K562 (cell line): ENCODE measurements at regions not wholly inside any gene's neighbourhood (a gene's known extent, or its start where the extent isn't known, plus 50 kb on each side); places are given as distances from the start of the nearest gene placed in this dataset.

ENCODE experiments used
- ATAC-seq: fragments of 200-7000 bp; cut with Tn5 transposase; 3 replicates; pipeline ENCODE4 v1.9.1; 2020; ENCODE audit warnings: moderate library complexity
- BruUV-seq: library from RNA; stranded (reverse); fragments of 400-500 nt; replicated peaks from 2 replicates; lab custom pipeline; 2021; lab: Mats Ljungman, UMichigan
- CTCF ChIA-PET: fragments of 300-600 bp; formaldehyde crosslinking; extraction: SDS; loops from one replicate; lab custom pipeline; 2021; ENCODE audit warnings: low intra/inter-chr PET ratio; lab: Yijun Ruan, JAX
- POLR2A ChIA-PET: fragments of 300-600, 350-650 bp; sonication (Branson Sonifier 250); formaldehyde crosslinking; extraction: SDS; loops from one replicate; lab custom pipeline; 2021; ENCODE audit warnings: antibody characterized with exemption, inconsistent platforms; lab: Yijun Ruan, JAX
- DNase-seq, 4 experiments: peaks; one replicate each; pipeline versions ENCODE4 v3.0.0 to v3.0.0-alpha.2; 2011 to 2018; ENCODE audit warnings: low spot score in 3 of 4, mixed read lengths in 3 of 4; ENCODE audit errors: extremely low read depth in 1 of 4
- FAIRE-seq: peaks from 2 replicates; lab custom pipeline; 2011; peaks lifted over from hg19 to GRCh38; lab: Jason Lieb, UNC
- H2AFZ ChIP-seq: 2 replicates; pipeline ENCODE4 v1.6.0; 2011; ENCODE audit warnings: low read depth, low read length, control low read depth, inconsistent platforms
- H3K27ac ChIP-seq: fragments of 200-600 bp; 3 replicates; pipeline ENCODE4 v1.8.0; 2011; ENCODE audit warnings: low read depth, mild to moderate bottlenecking, control low read depth, inconsistent platforms, low read length, moderate library complexity, mixed read lengths; ENCODE audit errors: extremely low read depth
- H3K27me3 ChIP-seq, 2 experiments: fragments of 300-600 bp in 1 of 2; 2 replicates in 1 of 2; 3 replicates in 1 of 2; pipeline versions ENCODE4 v1.6.0 to v1.8.0; 2011; ENCODE audit warnings: inconsistent platforms in 2 of 2, low read length in 2 of 2, mild to moderate bottlenecking in 1 of 2, mixed read lengths in 1 of 2, moderate library complexity in 1 of 2; ENCODE audit not compliant: control insufficient read depth in 2 of 2, insufficient read depth in 2 of 2
- H3K36me3 ChIP-seq: fragments of 300-600 bp; 3 replicates; pipeline ENCODE4 v1.8.0; 2011; ENCODE audit warnings: mild to moderate bottlenecking, low read length, inconsistent platforms; ENCODE audit not compliant: control insufficient read depth, insufficient read depth
- H3K4me1 ChIP-seq, 2 experiments: fragments of 200-600 bp in 1 of 2; replicated peaks in 1 of 2; 2 replicates in 1 of 2; 3 replicates in 1 of 2; pipeline versions ENCODE4 v1.5.1 to v1.8.0; 2011; ENCODE audit warnings: inconsistent platforms in 2 of 2, low read length in 2 of 2, mild to moderate bottlenecking in 1 of 2, mixed read lengths in 1 of 2, moderate library complexity in 1 of 2; ENCODE audit not compliant: control insufficient read depth in 2 of 2, insufficient read depth in 2 of 2
- H3K4me2 ChIP-seq: 2 replicates; pipeline ENCODE4 v1.6.1; 2011; ENCODE audit warnings: low read length, control low read depth, inconsistent platforms, mixed read lengths; ENCODE audit not compliant: insufficient read depth
- H3K4me3 ChIP-seq: fragments of 200-600 bp; sonication (generic), shearing (Covaris generic); 2 replicates; pipeline ENCODE4 v1.5.1; 2016; ENCODE audit warnings: control low read depth, inconsistent platforms
- H3K79me2 ChIP-seq: fragments of 200-600 bp; 3 replicates; pipeline ENCODE4 v1.8.0; 2011; ENCODE audit warnings: low read length, inconsistent platforms; ENCODE audit not compliant: control insufficient read depth, insufficient read depth
- H3K9ac ChIP-seq, 2 experiments: 2 replicates each; pipeline versions ENCODE4 v1.6.0 to v1.6.1; 2011; ENCODE audit warnings: low read depth in 2 of 2, low read length in 2 of 2, control low read depth in 1 of 2, inconsistent platforms in 1 of 2, mild to moderate bottlenecking in 1 of 2, mixed read lengths in 1 of 2; ENCODE audit not compliant: insufficient read depth in 1 of 2
- H3K9me1 ChIP-seq: one replicate; pipeline ENCODE4 v1.6.0; 2011; ENCODE audit warnings: inconsistent platforms, mild to moderate bottlenecking, low read length, moderate library complexity; ENCODE audit not compliant: control insufficient read depth, insufficient read depth
- H3K9me3 ChIP-seq: replicated peaks from 2 replicates; pipeline ENCODE4 v1.5.1; 2011; ENCODE audit warnings: low read depth, low read length, inconsistent platforms; ENCODE audit not compliant: control insufficient read depth, insufficient read depth
- H4K20me1 ChIP-seq: replicated peaks from 2 replicates; pipeline ENCODE4 v1.6.1; 2011; ENCODE audit warnings: low read length, inconsistent platforms, mixed read lengths; ENCODE audit not compliant: control insufficient read depth, insufficient read depth
- ARID1B ChIP-seq: fragments of 450-650 bp; IDR thresholded peaks from 2 replicates; pipeline ENCODE4 v1.6.1; 2016; ENCODE audit warnings: antibody characterized with exemption, mild to moderate bottlenecking, inconsistent platforms
- FUS ChIP-seq: fragments of 200-400 bp; formaldehyde crosslinking; optimal IDR thresholded peaks from 2 replicates; pipeline ENCODE3; 2017; ENCODE audit warnings: low read depth, low read length
- KAT7 ChIP-seq: sonication (generic); formaldehyde crosslinking; IDR thresholded peaks from 2 replicates; pipeline ENCODE4 v1.8.0; 2022; ENCODE audit warnings: missing genetic modification reagents, mild to moderate bottlenecking, borderline replicate concordance
- MEF2A ChIP-seq: IDR thresholded peaks from 2 replicates; pipeline ENCODE4 v1.6.1; 2011; ENCODE audit warnings: low read depth, mild to moderate bottlenecking, low read length, moderate library complexity; ENCODE audit not compliant: control insufficient read depth
- NCOR1 ChIP-seq: fragments of 450-650 bp; IDR thresholded peaks from 2 replicates; pipeline ENCODE4 v1.6.1; 2016; ENCODE audit warnings: mild to moderate bottlenecking, moderate library complexity
- NONO ChIP-seq, 2 experiments: fragments of 200-400 bp in 1 of 2; fragments of 450-650 bp in 1 of 2; formaldehyde crosslinking in 1 of 2; IDR thresholded peaks; 2 replicates each; pipeline ENCODE4 v1.6.1; 2017; ENCODE audit warnings: low read depth in 2 of 2, mild to moderate bottlenecking in 2 of 2, moderate library complexity in 2 of 2, low read length in 1 of 2
- PREB ChIP-seq: sonication (generic); formaldehyde crosslinking; IDR thresholded peaks from 2 replicates; pipeline ENCODE4 v1.8.1; 2023; ENCODE audit warnings: mild to moderate bottlenecking, missing genetic modification reagents
- SMAD1 ChIP-seq: fragments of 150-350 bp; IDR thresholded peaks from 2 replicates; pipeline ENCODE4 v1.6.1; 2014; ENCODE audit warnings: low read length, low read depth; ENCODE audit not compliant: partially characterized antibody
- SNIP1 ChIP-seq: fragments of 450-650 bp; IDR thresholded peaks from 2 replicates; pipeline ENCODE4 v1.7.1; 2017; ENCODE audit warnings: low read depth, mild to moderate bottlenecking
- ZBTB1 ChIP-seq: sonication (generic); formaldehyde crosslinking; IDR thresholded peaks from 2 replicates; pipeline ENCODE4 v1.8.1; 2023; ENCODE audit warnings: missing genetic modification reagents, low read depth, mild to moderate bottlenecking, borderline replicate concordance
- ZNF253 ChIP-seq: fragments of 250-450 bp; sonication (Bioruptor Pico); conservative IDR thresholded peaks from 2 replicates; pipeline ENCODE4 v1.6.1; 2021; ENCODE audit warnings: mild to moderate bottlenecking
- ZNF436 ChIP-seq: fragments of 250-450, 450-650 bp; sonication (Bioruptor Pico); formaldehyde crosslinking; IDR thresholded peaks from 2 replicates; pipeline ENCODE4 v1.7.0; 2020; ENCODE audit warnings: mild to moderate bottlenecking
- ZNF695 ChIP-seq: fragments of 450-650 bp; formaldehyde crosslinking; IDR thresholded peaks from 2 replicates; pipeline ENCODE4 v1.4.0; 2020; ENCODE audit warnings: mild to moderate bottlenecking, moderate library complexity
- ZSCAN32 ChIP-seq: fragments of 450-650 bp; formaldehyde crosslinking; IDR thresholded peaks from 2 replicates; pipeline ENCODE4 v1.4.0; 2020; ENCODE audit warnings: mild to moderate bottlenecking, moderate library complexity
- in situ Hi-C: fragments of 300-500 bp; cut with MboI; formaldehyde crosslinking; loops from 4 replicates; pipeline ENCODE4 v1.15.0; 2018; ENCODE audit warnings: inconsistent platforms, mixed read lengths
- intact Hi-C: fragments of 100-400 bp; cut with micrococcal nuclease; formaldehyde crosslinking; loops from 2 replicates; pipeline ENCODE4 v1.14.2; 2022
- TF ChIP-seq, protein P1 (sequence below): fragments of 200-800 bp; sonication (Bioruptor generic); IDR thresholded peaks from 2 replicates; pipeline ENCODE4 v1.6.1; 2017; ENCODE audit warnings: missing genetic modification characterization, missing compliant biosample characterization
- TF ChIP-seq, protein P2 (sequence below): fragments of 250-450 bp; sonication (Bioruptor Pico); IDR thresholded peaks from 2 replicates; pipeline ENCODE4 v1.4.0; 2020

DNA sequence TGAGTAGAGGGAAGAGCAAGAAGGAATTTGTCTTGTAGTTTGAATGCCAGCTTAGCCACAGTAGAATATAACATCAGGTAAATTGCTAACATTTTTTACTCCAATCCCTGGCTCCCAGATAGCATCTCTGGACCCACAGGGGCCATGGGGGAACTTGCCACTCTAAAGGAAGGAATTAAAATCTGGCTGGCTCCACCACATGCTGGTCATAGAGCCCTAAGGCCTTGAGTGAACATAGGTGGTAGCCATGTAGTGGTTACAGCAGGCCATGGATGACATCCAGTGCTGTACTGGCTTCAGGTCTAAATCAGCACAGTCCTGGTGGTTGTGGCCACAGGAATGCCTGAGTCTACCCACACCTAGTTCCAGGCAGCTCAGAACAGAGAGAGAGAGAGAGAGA, 109.9 kb upstream of the RGMB start:
- Histone ChIP-seq H3K4me2 (no peak overlapping the region), H3K4me3 (no peak overlapping the region), H4K20me1 (no peaks in the 10 kb centered on the region), H3K9ac (no peak overlapping the region), H3K36me3 (no peaks in the 10 kb centered on the region), H3K9me1 (no peaks in the 10 kb centered on the region), H3K27ac (no peak overlapping the region), H2AFZ (no peak overlapping the region), H3K79me2 (no peaks in the 10 kb centered on the region), H3K4me1 (no peaks in the 10 kb centered on the region), H3K9me3 (no peaks in the 10 kb centered on the region; the same call in 1 of the 2 replicates), H3K27me3 (no peaks in the 10 kb centered on the region)
- POLR2A ChIA-PET, result no interaction called here
- intact Hi-C loops (no loop called here), in situ Hi-C loops (no loop called here)
- CTCF ChIA-PET, result no interaction called here
- no TSS peak for BruUV-seq
- FAIRE-seq, result no peak
- ATAC-seq, result no peak
- no peak for DNase-seq
- no peak for TF ChIP-seq ZNF695 (CRISPR knock-in tag)
- no peak for TF ChIP-seq ZNF436
- TF ChIP-seq SMAD1, result no peak
- TF ChIP-seq KAT7 (CRISPR knock-in tag), result no peak
- TF ChIP-seq ARID1B, result no peak
- TF ChIP-seq, protein P1, sequence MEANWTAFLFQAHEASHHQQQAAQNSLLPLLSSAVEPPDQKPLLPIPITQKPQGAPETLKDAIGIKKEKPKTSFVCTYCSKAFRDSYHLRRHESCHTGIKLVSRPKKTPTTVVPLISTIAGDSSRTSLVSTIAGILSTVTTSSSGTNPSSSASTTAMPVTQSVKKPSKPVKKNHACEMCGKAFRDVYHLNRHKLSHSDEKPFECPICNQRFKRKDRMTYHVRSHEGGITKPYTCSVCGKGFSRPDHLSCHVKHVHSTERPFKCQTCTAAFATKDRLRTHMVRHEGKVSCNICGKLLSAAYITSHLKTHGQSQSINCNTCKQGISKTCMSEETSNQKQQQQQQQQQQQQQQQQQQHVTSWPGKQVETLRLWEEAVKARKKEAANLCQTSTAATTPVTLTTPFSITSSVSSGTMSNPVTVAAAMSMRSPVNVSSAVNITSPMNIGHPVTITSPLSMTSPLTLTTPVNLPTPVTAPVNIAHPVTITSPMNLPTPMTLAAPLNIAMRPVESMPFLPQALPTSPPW (CRISPR knock-in tag), result no peak
- TF ChIP-seq, protein P2, sequence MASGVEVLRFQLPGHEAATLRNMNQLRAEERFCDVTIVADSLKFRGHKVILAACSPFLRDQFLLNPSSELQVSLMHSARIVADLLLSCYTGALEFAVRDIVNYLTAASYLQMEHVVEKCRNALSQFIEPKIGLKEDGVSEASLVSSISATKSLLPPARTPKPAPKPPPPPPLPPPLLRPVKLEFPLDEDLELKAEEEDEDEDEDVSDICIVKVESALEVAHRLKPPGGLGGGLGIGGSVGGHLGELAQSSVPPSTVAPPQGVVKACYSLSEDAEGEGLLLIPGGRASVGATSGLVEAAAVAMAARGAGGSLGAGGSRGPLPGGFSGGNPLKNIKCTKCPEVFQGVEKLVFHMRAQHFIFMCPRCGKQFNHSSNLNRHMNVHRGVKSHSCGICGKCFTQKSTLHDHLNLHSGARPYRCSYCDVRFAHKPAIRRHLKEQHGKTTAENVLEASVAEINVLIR (CRISPR knock-in tag), result no peak
- TF ChIP-seq ZBTB1 (CRISPR knock-in tag), result no peak
- no peak for TF ChIP-seq MEF2A
- no peak for TF ChIP-seq ZNF253
- TF ChIP-seq SNIP1, result no peak
- no peak for TF ChIP-seq FUS
- TF ChIP-seq PREB, result no peak
- no peak for TF ChIP-seq NONO (IDR thresholded peaks at IDR 0.05; ENCODE audit: low read depth in 2 of 2, low read length in 1 of 2)
- TF ChIP-seq NCOR1, result no peak
- no peak for TF ChIP-seq ZSCAN32
